ENCODE measurements at regions not wholly inside any gene's neighbourhood (a gene's known extent, or its start where the extent isn't known, plus 50 kb on each side); places are given as distances from the start of the nearest gene placed in this dataset.

- TF ChIP-seq, protein P1, sequence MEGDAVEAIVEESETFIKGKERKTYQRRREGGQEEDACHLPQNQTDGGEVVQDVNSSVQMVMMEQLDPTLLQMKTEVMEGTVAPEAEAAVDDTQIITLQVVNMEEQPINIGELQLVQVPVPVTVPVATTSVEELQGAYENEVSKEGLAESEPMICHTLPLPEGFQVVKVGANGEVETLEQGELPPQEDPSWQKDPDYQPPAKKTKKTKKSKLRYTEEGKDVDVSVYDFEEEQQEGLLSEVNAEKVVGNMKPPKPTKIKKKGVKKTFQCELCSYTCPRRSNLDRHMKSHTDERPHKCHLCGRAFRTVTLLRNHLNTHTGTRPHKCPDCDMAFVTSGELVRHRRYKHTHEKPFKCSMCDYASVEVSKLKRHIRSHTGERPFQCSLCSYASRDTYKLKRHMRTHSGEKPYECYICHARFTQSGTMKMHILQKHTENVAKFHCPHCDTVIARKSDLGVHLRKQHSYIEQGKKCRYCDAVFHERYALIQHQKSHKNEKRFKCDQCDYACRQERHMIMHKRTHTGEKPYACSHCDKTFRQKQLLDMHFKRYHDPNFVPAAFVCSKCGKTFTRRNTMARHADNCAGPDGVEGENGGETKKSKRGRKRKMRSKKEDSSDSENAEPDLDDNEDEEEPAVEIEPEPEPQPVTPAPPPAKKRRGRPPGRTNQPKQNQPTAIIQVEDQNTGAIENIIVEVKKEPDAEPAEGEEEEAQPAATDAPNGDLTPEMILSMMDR (IDR thresholded peaks at IDR 0.05) = no peak
- TF ChIP-seq POLR2A (IDR thresholded peaks at IDR 0.05) (no peak), POLR2AphosphoS5 (IDR thresholded peaks at IDR 0.05) (no peak)
Observed at GRCh38 chr5:110225949-110226348, 500.5 kb downstream of the TMEM232 start.
